HG03095 (cell line): ENCODE measurements at regions not wholly inside any gene's neighbourhood (a gene's known extent, or its start where the extent isn't known, plus 50 kb on each side); places are given as distances from the start of the nearest gene placed in this dataset.
"Not testable (repeated sequence)": the region's sequence is repeated elsewhere in the genome, so short reads cannot be mapped to it uniquely, and the experiment has no call there.

Experiments used
- ATAC-seq: cut with Tn5 transposase; IDR thresholded peaks from one replicate; pipeline ENCODE4 v1.9.1; 2021; ENCODE audit warnings: moderate library complexity; ENCODE audit not compliant: unreplicated experiment

- ATAC-seq: no peak
Measured at GRCh38 chr6:97449444-97449966, 166.5 kb upstream of the MMS22L start.

- ATAC-seq: no peak
Measured at GRCh38 chr6:97450087-97450486, 167.1 kb upstream of the MMS22L start.

GRCh38 chr6:97456070-97456469, 173.1 kb upstream of the MMS22L start:
- ATAC-seq: no peak

- ATAC-seq: no peak
Measured at GRCh38 chr6:97459535-97459934, 176.5 kb upstream of the MMS22L start.

- no peak for ATAC-seq
Measured at GRCh38 chr6:97459986-97460385, 177.0 kb upstream of the MMS22L start.

GRCh38 chr6:97460394-97461080, 177.5 kb upstream of the MMS22L start:
- ATAC-seq: no peak

- ATAC-seq: no peak
Measured at GRCh38 chr6:97461218-97461617, 178.2 kb upstream of the MMS22L start.

GRCh38 chr6:97462031-97462430, 179.0 kb upstream of the MMS22L start:
- ATAC-seq: no peak

- ATAC-seq: no peak
Measured at GRCh38 chr6:97462938-97463598, 180.1 kb upstream of the MMS22L start.

GRCh38 chr6:97465877-97466561, 183.0 kb upstream of the MMS22L start:
- ATAC-seq: no peak

- no peak for ATAC-seq
Measured at GRCh38 chr6:97468981-97469380, 186.0 kb upstream of the MMS22L start.

- no peak for ATAC-seq
Measured at GRCh38 chr6:97469451-97469850, 186.4 kb upstream of the MMS22L start.

- ATAC-seq: no peak
Measured at GRCh38 chr6:97470322-97470721, 187.3 kb upstream of the MMS22L start.

- no peak for ATAC-seq
Measured at GRCh38 chr6:97473979-97474378, 191.0 kb upstream of the MMS22L start.

- ATAC-seq: peak; percentile 95
Measured at GRCh38 chr6:97497713-97498331, 214.8 kb upstream of the MMS22L start.

GRCh38 chr6:97501853-97502252, 218.8 kb upstream of the MMS22L start:
- no peak for ATAC-seq

- ATAC-seq: no peak
Measured at GRCh38 chr6:97508646-97509045, 225.6 kb upstream of the MMS22L start.

- not testable (repeated sequence) for ATAC-seq
Measured at GRCh38 chr6:97513260-97513659, 230.2 kb upstream of the MMS22L start.

- no peak for ATAC-seq
Measured at GRCh38 chr6:97524811-97525210, 241.8 kb upstream of the MMS22L start.

- no peak for ATAC-seq
Measured at GRCh38 chr6:97535800-97536199, 252.8 kb upstream of the MMS22L start.

GRCh38 chr6:97548354-97548753, 265.3 kb upstream of the MMS22L start:
- ATAC-seq: no peak
